Activated CD4-positive, alpha-beta T cell treated with anti-CD3 and anti-CD28 coated beads, Interleukin-2, amount 10 ng/mL, durations not matched to agents 24 days and 14 days (primary cell): ENCODE measurements at regions not wholly inside any gene's neighbourhood (a gene's known extent, or its start where the extent isn't known, plus 50 kb on each side); places are given as distances from the start of the nearest gene placed in this dataset.

Experiments used
- DNase-seq: peaks from one replicate; pipeline ENCODE4 v3.0.0; 2022
- H3K27ac Mint-ChIP-seq: one replicate; pipeline ENCODE4 v1.8.0; 2022; ENCODE audit warnings: mild to moderate bottlenecking, mixed read lengths
- H3K27me3 Mint-ChIP-seq: one replicate; pipeline ENCODE4 v1.8.0; 2022; ENCODE audit warnings: mixed read lengths
- H3K36me3 Mint-ChIP-seq: one replicate; pipeline ENCODE4 v1.8.0; 2022; ENCODE audit warnings: low read depth, mild to moderate bottlenecking, mixed read lengths
- H3K4me1 Mint-ChIP-seq: one replicate; pipeline ENCODE4 v1.8.0; 2021; ENCODE audit warnings: mixed read lengths
- H3K4me3 Mint-ChIP-seq: one replicate; pipeline ENCODE4 v1.8.0; 2022; ENCODE audit warnings: mild to moderate bottlenecking, moderate library complexity, mixed read lengths
- H3K9me3 Mint-ChIP-seq: one replicate; pipeline ENCODE4 v1.8.0; 2021; ENCODE audit warnings: mixed read lengths
- intact Hi-C: fragments of 100-400 bp; cut with micrococcal nuclease; formaldehyde crosslinking; loops from one replicate; pipeline ENCODE4 v1.15.1; 2023

GRCh38 chr5:27336817-27337216, 298.4 kb upstream of the CDH9 start:
- Mint-ChIP-seq H3K9me3 (peaks cover 6% of the 10 kb centered on the region), H3K27ac (no peak overlapping the region), H3K4me1 (no peaks in the 10 kb centered on the region), H3K36me3 (no peaks in the 10 kb centered on the region), H3K4me3 (no peak overlapping the region), H3K27me3 (no peaks in the 10 kb centered on the region)
- no peak for DNase-seq
- intact Hi-C loops, result no loop called here

- intact Hi-C loops, result no loop called here
- DNase-seq, result no peak
- no peaks in the 10 kb centered on the region for H3K36me3 Mint-ChIP-seq
- H3K9me3 Mint-ChIP-seq, result peaks cover 11% of the 10 kb centered on the region
- H3K4me1 Mint-ChIP-seq, result no peaks in the 10 kb centered on the region
- no peaks in the 10 kb centered on the region for H3K27me3 Mint-ChIP-seq
- H3K27ac Mint-ChIP-seq, result no peak overlapping the region
- H3K4me3 Mint-ChIP-seq, result no peak overlapping the region
Observed at GRCh38 chr5:27328480-27328879, 290.1 kb upstream of the CDH9 start.

DNA sequence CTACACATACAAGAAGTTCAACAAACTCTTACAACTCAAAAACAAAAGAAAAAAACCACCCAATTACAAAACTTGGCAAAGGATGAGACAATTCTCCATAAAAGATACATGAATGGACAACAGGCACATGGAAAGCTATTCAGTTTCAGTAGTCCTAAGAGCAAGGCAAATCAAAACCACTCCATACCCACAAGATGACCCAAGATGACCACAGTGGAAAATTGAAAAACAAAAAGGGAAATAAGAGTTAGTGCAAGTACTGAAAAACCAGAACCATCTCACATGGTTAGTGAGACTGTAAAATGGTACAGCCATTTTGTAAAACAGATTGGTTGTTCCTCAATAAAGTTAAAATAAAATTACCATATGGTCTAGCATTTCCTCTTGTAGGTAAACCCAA, 287.1 kb upstream of the CDH9 start:
- H3K4me3 Mint-ChIP-seq, result no peak overlapping the region
- H3K27me3 Mint-ChIP-seq, result no peaks in the 10 kb centered on the region
- intact Hi-C loops, result no loop called here
- peaks cover 11% of the 10 kb centered on the region for H3K9me3 Mint-ChIP-seq
- no peak for DNase-seq
- H3K36me3 Mint-ChIP-seq, result no peaks in the 10 kb centered on the region
- H3K4me1 Mint-ChIP-seq, result no peaks in the 10 kb centered on the region
- no peak overlapping the region for H3K27ac Mint-ChIP-seq

DNA sequence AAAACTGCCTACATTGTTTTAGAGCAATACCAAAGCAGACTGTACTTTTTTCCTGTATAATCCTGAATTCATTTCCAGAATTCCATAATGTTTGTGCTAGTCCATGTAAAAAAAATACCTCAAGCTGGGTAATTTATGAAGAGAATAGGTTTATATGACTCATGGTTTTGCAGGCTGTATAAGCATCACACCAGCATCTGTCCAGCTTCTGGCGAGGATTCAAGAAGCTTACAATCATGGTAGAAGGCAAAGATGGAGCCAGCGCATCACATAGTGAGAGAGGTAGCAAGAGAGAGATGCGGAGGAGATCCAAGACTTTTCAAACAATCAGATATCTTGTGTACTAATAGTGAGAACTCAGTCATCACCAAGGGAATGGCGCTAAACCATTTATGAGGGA, 280.3 kb upstream of the CDH9 start:
- H3K4me3 Mint-ChIP-seq, result no peak overlapping the region
- H3K36me3 Mint-ChIP-seq, result no peaks in the 10 kb centered on the region
- H3K9me3 Mint-ChIP-seq, result peaks cover 2% of the 10 kb centered on the region
- no peaks in the 10 kb centered on the region for H3K4me1 Mint-ChIP-seq
- intact Hi-C loops, result no loop called here
- DNase-seq, result no peak
- no peaks in the 10 kb centered on the region for H3K27me3 Mint-ChIP-seq
- H3K27ac Mint-ChIP-seq, result no peak overlapping the region

- H3K36me3 Mint-ChIP-seq, result no peaks in the 10 kb centered on the region
Observed at GRCh38 chr5:27316271-27316650, 277.9 kb upstream of the CDH9 start.

GRCh38 chr5:27315363-27316270, 277.2 kb upstream of the CDH9 start:
- intact Hi-C loops, result no loop called here
- Mint-ChIP-seq H3K27me3 (no peaks in the 10 kb centered on the region), H3K4me1 (no peaks in the 10 kb centered on the region), H3K36me3 (no peaks in the 10 kb centered on the region), H3K4me3 (no peak overlapping the region), H3K9me3 (no peaks in the 10 kb centered on the region), H3K27ac (no peak overlapping the region)
- DNase-seq, result no peak

More at GRCh38 chr5:27316271-27316650, 277.9 kb upstream of the CDH9 start:
- Mint-ChIP-seq H3K27me3 (no peaks in the 10 kb centered on the region), H3K27ac (no peak overlapping the region), H3K9me3 (no peaks in the 10 kb centered on the region), H3K4me1 (no peaks in the 10 kb centered on the region), H3K4me3 (no peak overlapping the region)
- intact Hi-C loops, result no loop called here
- DNase-seq, result no peak

GRCh38 chr5:27313549-27313948, 275.2 kb upstream of the CDH9 start:
- no peak overlapping the region for H3K4me3 Mint-ChIP-seq
- H3K9me3 Mint-ChIP-seq, result peaks cover under 1% of the 10 kb centered on the region
- no peak overlapping the region for H3K27ac Mint-ChIP-seq
- DNase-seq, result no peak
- H3K36me3 Mint-ChIP-seq, result no peaks in the 10 kb centered on the region
- no peaks in the 10 kb centered on the region for H3K27me3 Mint-ChIP-seq
- no peaks in the 10 kb centered on the region for H3K4me1 Mint-ChIP-seq
- intact Hi-C loops, result no loop called here

DNA sequence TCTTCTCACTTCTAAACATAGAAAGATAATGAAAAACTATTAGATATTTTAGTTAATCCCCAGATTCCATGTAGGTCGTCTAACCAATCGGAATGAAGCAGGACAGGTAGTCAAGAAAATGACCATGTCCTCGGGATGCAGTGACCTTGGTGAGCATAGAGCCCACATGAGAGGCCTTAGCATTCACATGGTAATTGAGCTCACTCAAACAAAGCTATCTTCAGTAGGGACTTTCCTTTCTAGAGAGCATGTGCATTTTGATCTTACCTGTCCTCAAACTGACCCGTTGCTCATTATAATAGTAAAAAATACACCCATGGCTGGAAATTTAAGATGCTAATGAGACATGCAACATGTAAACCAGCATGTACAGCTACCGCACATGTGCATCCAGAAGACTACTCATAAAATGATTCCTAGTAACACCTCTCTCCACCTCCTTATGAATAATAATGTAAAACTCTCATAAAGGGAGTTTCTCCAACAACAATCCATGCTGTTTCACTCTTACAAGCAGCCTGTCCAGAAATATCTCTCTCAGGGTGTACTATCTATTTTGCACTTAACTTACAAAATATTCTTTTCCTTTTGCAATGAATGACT, 274.0 kb upstream of the CDH9 start:
- Mint-ChIP-seq H3K27me3 (no peaks in the 10 kb centered on the region), H3K9me3 (peaks cover 8% of the 10 kb centered on the region), H3K36me3 (no peaks in the 10 kb centered on the region), H3K4me3 (no peak overlapping the region), H3K4me1 (no peaks in the 10 kb centered on the region), H3K27ac (no peak overlapping the region)
- DNase-seq, result no peak
- intact Hi-C loops, result no loop called here

DNA sequence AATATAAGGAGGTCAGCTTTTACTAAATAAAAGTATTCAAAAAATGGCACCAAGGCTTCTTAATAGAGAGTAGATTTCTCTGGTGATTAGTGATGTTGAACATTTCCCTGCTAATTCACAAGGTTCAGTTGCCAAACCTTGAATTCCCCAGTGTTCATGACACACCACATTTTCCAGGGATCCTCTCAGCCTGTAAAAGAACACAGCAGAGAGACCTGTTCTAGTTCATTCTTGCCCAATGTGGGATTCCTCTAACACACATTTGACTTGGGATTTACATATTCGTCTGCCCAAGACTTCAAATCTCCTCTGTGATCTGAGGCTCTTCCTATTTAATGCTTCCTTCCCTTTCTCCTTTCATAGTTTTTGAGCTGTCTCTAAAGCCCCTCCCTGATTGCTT, 273.2 kb upstream of the CDH9 start:
- Mint-ChIP-seq H3K4me1 (no peaks in the 10 kb centered on the region), H3K36me3 (no peaks in the 10 kb centered on the region), H3K9me3 (peaks cover 10% of the 10 kb centered on the region), H3K27me3 (no peaks in the 10 kb centered on the region), H3K4me3 (no peak overlapping the region), H3K27ac (no peak overlapping the region)
- intact Hi-C loops, result no loop called here
- no peak for DNase-seq

DNA sequence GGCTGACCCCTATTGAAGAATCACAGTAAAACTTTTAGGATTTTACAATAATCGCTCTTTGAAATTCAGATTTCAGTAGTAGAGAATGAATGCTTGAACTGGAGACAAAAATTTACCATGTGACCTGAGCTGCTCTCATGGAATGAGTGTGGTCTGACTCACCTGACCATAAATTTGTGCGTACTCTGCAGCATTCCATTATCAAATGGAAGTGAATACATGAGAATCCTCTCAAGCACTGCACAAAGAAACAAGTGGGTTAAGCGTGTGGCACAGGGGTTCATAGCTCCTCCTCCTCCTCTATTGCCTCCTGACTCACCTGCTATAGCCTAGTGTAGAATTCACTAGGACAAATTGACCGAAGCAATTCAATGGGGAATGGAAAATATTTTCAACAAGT, 269.8 kb upstream of the CDH9 start:
- Mint-ChIP-seq H3K27ac (no peak overlapping the region), H3K4me3 (no peak overlapping the region), H3K36me3 (no peaks in the 10 kb centered on the region), H3K4me1 (no peaks in the 10 kb centered on the region), H3K9me3 (peaks cover 10% of the 10 kb centered on the region), H3K27me3 (no peaks in the 10 kb centered on the region)
- intact Hi-C loops, result no loop called here
- DNase-seq, result no peak

DNA sequence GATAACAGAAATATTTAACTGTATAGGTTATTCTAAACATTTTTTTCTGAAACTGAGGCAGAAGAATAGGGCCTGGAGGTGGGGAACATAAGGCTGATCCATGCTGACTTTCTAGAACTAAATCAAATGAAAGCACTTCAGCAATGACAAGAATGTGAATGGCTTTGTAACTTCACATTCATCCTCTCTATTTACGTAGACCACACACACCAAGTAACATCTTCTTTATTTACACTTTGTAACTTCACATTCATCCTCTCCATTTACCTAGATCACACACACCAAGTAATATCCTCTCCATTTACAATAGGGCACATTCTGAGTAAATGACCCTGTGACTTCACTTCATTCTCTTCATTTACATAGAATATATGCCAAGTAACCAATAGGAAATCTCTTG, 251.8 kb upstream of the CDH9 start:
- no peaks in the 10 kb centered on the region for H3K4me1 Mint-ChIP-seq
- peaks cover 2% of the 10 kb centered on the region for H3K36me3 Mint-ChIP-seq
- no peaks in the 10 kb centered on the region for H3K27me3 Mint-ChIP-seq
- H3K4me3 Mint-ChIP-seq, result no peak overlapping the region
- intact Hi-C loops, result no loop called here
- peaks cover 17% of the 10 kb centered on the region for H3K9me3 Mint-ChIP-seq
- no peak overlapping the region for H3K27ac Mint-ChIP-seq
- DNase-seq, result no peak

GRCh38 chr5:27276119-27276518, 237.7 kb upstream of the CDH9 start:
- Mint-ChIP-seq H3K4me3 (no peak overlapping the region), H3K27ac (no peak overlapping the region), H3K9me3 (peaks cover 8% of the 10 kb centered on the region), H3K4me1 (no peaks in the 10 kb centered on the region), H3K27me3 (no peaks in the 10 kb centered on the region), H3K36me3 (no peaks in the 10 kb centered on the region)
- intact Hi-C loops, result no loop called here
- no peak for DNase-seq

DNA sequence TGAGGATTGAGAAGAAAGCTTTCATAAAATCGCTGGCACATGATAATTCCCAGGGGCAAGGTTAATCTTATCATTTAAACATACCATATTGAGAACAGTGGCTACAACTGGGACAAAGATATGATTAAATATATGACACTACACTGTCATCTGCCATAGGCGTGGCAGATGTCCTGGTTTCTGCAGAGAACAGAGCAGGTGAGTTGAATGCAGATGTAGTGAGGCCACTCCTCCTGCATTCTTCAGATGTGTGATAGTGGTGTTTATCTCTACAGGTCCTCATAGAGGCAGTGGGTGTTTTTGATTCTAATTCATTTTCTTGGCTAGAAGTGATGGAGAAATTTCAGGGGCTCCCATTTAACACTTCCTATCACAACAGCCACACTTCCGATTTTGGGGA, 237.0 kb upstream of the CDH9 start:
- intact Hi-C loops, result no loop called here
- peaks cover 8% of the 10 kb centered on the region for H3K9me3 Mint-ChIP-seq

GRCh38 chr5:27269766-27270165, 231.4 kb upstream of the CDH9 start:
- no peaks in the 10 kb centered on the region for H3K27me3 Mint-ChIP-seq
- H3K9me3 Mint-ChIP-seq, result peaks cover 3% of the 10 kb centered on the region
- H3K4me1 Mint-ChIP-seq, result no peaks in the 10 kb centered on the region
- H3K27ac Mint-ChIP-seq, result no peak overlapping the region
- no peak for DNase-seq
- H3K4me3 Mint-ChIP-seq, result no peak overlapping the region
- H3K36me3 Mint-ChIP-seq, result no peaks in the 10 kb centered on the region
- intact Hi-C loops, result no loop called here

More for the DNA sequence above, 237.0 kb upstream of the CDH9 start:
- H3K4me1 Mint-ChIP-seq, result no peaks in the 10 kb centered on the region
- no peak overlapping the region for H3K27ac Mint-ChIP-seq
- H3K4me3 Mint-ChIP-seq, result no peak overlapping the region
- no peak for DNase-seq
- no peaks in the 10 kb centered on the region for H3K36me3 Mint-ChIP-seq
- no peaks in the 10 kb centered on the region for H3K27me3 Mint-ChIP-seq
